IMR-90 (cell line): ENCODE measurements at regions not wholly inside any gene's neighbourhood (a gene's known extent, or its start where the extent isn't known, plus 50 kb on each side); places are given as distances from the start of the nearest gene placed in this dataset.

ENCODE experiments used
- ATAC-seq: fragments of 200-7000 bp; cut with Tn5 transposase; 2 replicates; pipeline ENCODE4 v1.9.1; 2020; ENCODE audit warnings: low read depth, mild to moderate bottlenecking, moderate library complexity
- BruUV-seq: library from RNA; stranded (reverse); fragments of 400-500 nt; replicated peaks from 2 replicates; lab custom pipeline; 2021; lab: Mats Ljungman, UMichigan
- CTCF ChIA-PET: fragments of 300-600 bp; formaldehyde crosslinking; extraction: SDS; loops from one replicate; lab custom pipeline; 2021; ENCODE audit warnings: antibody characterized with exemption; lab: Yijun Ruan, JAX
- POLR2A ChIA-PET: fragments of 300-600 bp; sonication (Branson Sonifier 250); formaldehyde crosslinking; loops from one replicate; lab custom pipeline; 2022; ENCODE audit warnings: antibody characterized with exemption; ENCODE audit not compliant: unreplicated experiment; lab: Charles Lee
- DNase-seq: peaks from one replicate; pipeline ENCODE4 v3.0.0; 2013
- H2AFZ ChIP-seq: replicated peaks from 2 replicates; pipeline ENCODE3; 2013; ENCODE audit warnings: low read length, mild to moderate bottlenecking; ENCODE audit not compliant: poor library complexity
- H2AK5ac ChIP-seq: 2 replicates; pipeline ENCODE4 v1.6.1; 2013; ENCODE audit warnings: low read depth, low read length, inconsistent platforms
- H2AK9ac ChIP-seq: replicated peaks from 2 replicates; pipeline ENCODE3; 2013; ENCODE audit warnings: mild to moderate bottlenecking, low read depth, low read length, moderate library complexity; ENCODE audit not compliant: poor library complexity
- H2BK120ac ChIP-seq: 2 replicates; pipeline ENCODE4 v1.6.1; 2013; ENCODE audit warnings: low read depth, low read length, inconsistent platforms
- H2BK15ac ChIP-seq: 3 replicates; pipeline ENCODE4 v1.6.1; 2013; ENCODE audit warnings: low read depth, low read length, inconsistent platforms
- H2BK20ac ChIP-seq: 2 replicates; pipeline ENCODE4 v1.6.1; 2013; ENCODE audit warnings: low read depth, mild to moderate bottlenecking, inconsistent platforms, low read length, moderate library complexity
- H2BK5ac ChIP-seq: 2 replicates; pipeline ENCODE4 v1.6.1; 2013; ENCODE audit warnings: mild to moderate bottlenecking, low read depth, low read length, inconsistent platforms; ENCODE audit not compliant: poor library complexity, severe bottlenecking
- H3K14ac ChIP-seq: replicated peaks from 2 replicates; pipeline ENCODE4 v1.6.1; 2013; ENCODE audit warnings: low read depth, low read length, inconsistent platforms
- H3K18ac ChIP-seq: 2 replicates; pipeline ENCODE4 v1.6.1; 2013; ENCODE audit warnings: low read depth, low read length, control low read depth
- H3K23ac ChIP-seq: 2 replicates; pipeline ENCODE4 v1.6.1; 2013; ENCODE audit warnings: low read depth, low read length, inconsistent platforms
- H3K27ac ChIP-seq: 2 replicates; pipeline ENCODE4 v1.5.1; 2013; ENCODE audit warnings: mild to moderate bottlenecking, control low read depth, low read length; ENCODE audit not compliant: insufficient read depth
- H3K27me3 ChIP-seq: 2 replicates; pipeline ENCODE4 v1.6.1; 2013; ENCODE audit warnings: low read length; ENCODE audit not compliant: control insufficient read depth, insufficient read depth
- H3K36me3 ChIP-seq: 2 replicates; pipeline ENCODE4 v1.6.1; 2013; ENCODE audit warnings: low read length, mixed read lengths; ENCODE audit not compliant: control insufficient read depth, insufficient read depth
- H3K4ac ChIP-seq: 2 replicates; pipeline ENCODE4 v1.6.1; 2013; ENCODE audit warnings: low read depth, low read length, inconsistent platforms
- H3K4me1 ChIP-seq: 2 replicates; pipeline ENCODE4 v1.6.1; 2013; ENCODE audit warnings: low read length, mixed read lengths; ENCODE audit not compliant: control insufficient read depth, insufficient read depth
- H3K4me2 ChIP-seq: 2 replicates; pipeline ENCODE4 v1.6.1; 2013; ENCODE audit warnings: low read depth, mild to moderate bottlenecking, control low read depth, low read length, moderate library complexity
- H3K4me3 ChIP-seq: 2 replicates; pipeline ENCODE4 v1.5.1; 2013; ENCODE audit warnings: low read depth, mild to moderate bottlenecking, control low read depth, low read length, moderate library complexity; ENCODE audit not compliant: insufficient read depth
- H3K56ac ChIP-seq: 2 replicates; pipeline ENCODE4 v1.6.1; 2013; ENCODE audit warnings: low read length, inconsistent platforms; ENCODE audit not compliant: insufficient read depth; ENCODE audit errors: extremely low read depth
- H3K79me1 ChIP-seq, 2 experiments: 2 replicates each; pipeline ENCODE4 v1.6.1; 2013; ENCODE audit warnings: low read length in 2 of 2, inconsistent platforms in 1 of 2, low read depth in 1 of 2
- H3K9ac ChIP-seq: 2 replicates; pipeline ENCODE4 v1.6.1; 2013; ENCODE audit warnings: low read depth, low read length, control low read depth
- H3K9me1 ChIP-seq: 2 replicates; pipeline ENCODE4 v1.6.1; 2013; ENCODE audit warnings: low read length, inconsistent platforms; ENCODE audit not compliant: insufficient read depth
- H3K9me3 ChIP-seq: 2 replicates; pipeline ENCODE4 v1.6.1; 2013; ENCODE audit warnings: low read length; ENCODE audit not compliant: control insufficient read depth, insufficient read depth
- H4K20me1 ChIP-seq: 2 replicates; pipeline ENCODE4 v1.6.1; 2013; ENCODE audit warnings: low read length, inconsistent platforms; ENCODE audit not compliant: insufficient read depth
- H4K5ac ChIP-seq: 2 replicates; pipeline ENCODE4 v1.6.1; 2013; ENCODE audit warnings: mild to moderate bottlenecking, low read depth, low read length, control low read depth
- H4K8ac ChIP-seq, 2 experiments: 2 replicates each; pipeline ENCODE4 v1.6.1; 2013; ENCODE audit warnings: low read depth in 2 of 2, low read length in 2 of 2, control low read depth in 1 of 2, inconsistent platforms in 1 of 2
- H4K91ac ChIP-seq: 2 replicates; pipeline ENCODE4 v1.6.1; 2013; ENCODE audit warnings: low read depth, low read length, inconsistent platforms; ENCODE audit not compliant: insufficient read depth
- BHLHE40 ChIP-seq: fragments of 150-350 bp; IDR thresholded peaks from 2 replicates; pipeline ENCODE4 v1.6.1; 2016; ENCODE audit warnings: mild to moderate bottlenecking, low read depth, low read length
- CEBPB ChIP-seq: IDR thresholded peaks from 2 replicates; pipeline ENCODE4 v1.6.1; 2012; ENCODE audit warnings: low read depth, low read length, improper control_type of control experiment
- CHD1 ChIP-seq: IDR thresholded peaks from 2 replicates; pipeline ENCODE4 v1.6.1; 2012; ENCODE audit warnings: low read depth, low read length, improper control_type of control experiment
- CTCF ChIP-seq: conservative IDR thresholded peaks from 2 replicates; pipeline ENCODE4 v1.5.1; 2012; ENCODE audit warnings: mild to moderate bottlenecking, low read depth, low read length, improper control_type of control experiment
- ELK1 ChIP-seq: fragments of 150-350 bp; IDR thresholded peaks from 2 replicates; pipeline ENCODE4 v1.6.1; 2016; ENCODE audit warnings: low read depth, mild to moderate bottlenecking, low read length, moderate library complexity, borderline replicate concordance
- FOS ChIP-seq: fragments of 150-350 bp; IDR thresholded peaks from 2 replicates; pipeline ENCODE4 v1.6.1; 2016; ENCODE audit warnings: low read depth, low read length
- MAFK ChIP-seq: IDR thresholded peaks from 2 replicates; pipeline ENCODE4 v1.6.1; 2012; ENCODE audit warnings: low read depth, low read length, improper control_type of control experiment
- MAZ ChIP-seq: IDR thresholded peaks from 2 replicates; pipeline ENCODE4 v1.6.1; 2012; ENCODE audit warnings: low read depth, mild to moderate bottlenecking, low read length, improper control_type of control experiment, moderate library complexity, borderline replicate concordance
- MXI1 ChIP-seq: IDR thresholded peaks from 2 replicates; pipeline ENCODE4 v1.6.1; 2012; ENCODE audit warnings: low read depth, mild to moderate bottlenecking, low read length, moderate library complexity, borderline replicate concordance
- NFE2L2 ChIP-seq: fragments of 150-350 bp; IDR thresholded peaks from 2 replicates; pipeline ENCODE4 v1.6.1; 2016; ENCODE audit warnings: low read depth, mild to moderate bottlenecking, low read length
- POLR2A ChIP-seq: IDR thresholded peaks from 2 replicates; pipeline ENCODE4 v1.6.1; 2012; ENCODE audit warnings: mild to moderate bottlenecking, low read depth, low read length
- RAD21 ChIP-seq: IDR thresholded peaks from 2 replicates; pipeline ENCODE4 v1.6.1; 2012; ENCODE audit warnings: low read length, improper control_type of control experiment
- RCOR1 ChIP-seq: IDR thresholded peaks from 2 replicates; pipeline ENCODE4 v1.6.1; 2012; ENCODE audit warnings: mild to moderate bottlenecking, low read length, improper control_type of control experiment; ENCODE audit not compliant: insufficient replicate concordance
- RFX5 ChIP-seq: IDR thresholded peaks from 2 replicates; pipeline ENCODE4 v1.8.0; 2012; ENCODE audit warnings: low read depth, mild to moderate bottlenecking, low read length, moderate library complexity
- SMC3 ChIP-seq: fragments of 150-350 bp; IDR thresholded peaks from 2 replicates; pipeline ENCODE4 v1.6.1; 2016; ENCODE audit warnings: low read depth, mild to moderate bottlenecking, antibody characterized with exemption, low read length, moderate library complexity
- USF2 ChIP-seq: fragments of 150-350 bp; IDR thresholded peaks from 2 replicates; pipeline ENCODE4 v1.6.1; 2017; ENCODE audit warnings: mild to moderate bottlenecking, antibody characterized with exemption, low read length, low read depth
- WGBS, 2 experiments: methylation state at CpG; one replicate each; pipeline versions ENCODE4 v1.1.5 to v1.1.7; 2013; ENCODE audit warnings: missing lambda C conversion rate in 2 of 2; ENCODE audit not compliant: insufficient read length in 1 of 2; ENCODE audit errors: extremely low coverage in 2 of 2; 5-methylcytosine and 5-hydroxymethylcytosine counted together
- dilution Hi-C: fragments of 300-500 bp; cut with HindIII; formaldehyde crosslinking; loops from one replicate; pipeline ENCODE4 v1.14.3; 2018; ENCODE audit warnings: low sequenced_read_pairs; ENCODE audit not compliant: unreplicated experiment
- in situ Hi-C: fragments of 300-500 bp; cut with MboI; formaldehyde crosslinking; loops from 3 replicates; pipeline ENCODE4 v1.14.3; 2019; ENCODE audit warnings: low sequenced_read_pairs, inconsistent platforms, mixed read lengths
- intact Hi-C: fragments of 100-400 bp; cut with micrococcal nuclease; formaldehyde crosslinking; loops from 2 replicates; pipeline ENCODE4 v1.10.0; 2022

GRCh38 chr3:27910456-27910855 lies 188.3 kb upstream of the EOMES start:
- Histone ChIP-seq H2BK5ac (no peak overlapping the region), H3K4me3 (no peak overlapping the region), H3K27ac (no peak overlapping the region), H2BK120ac (no peak overlapping the region), H2AK9ac (no peak overlapping the region), H3K56ac (no peak overlapping the region), H4K20me1 (no peaks in the 10 kb centered on the region), H3K9ac (no peak overlapping the region), H3K36me3 (no peaks in the 10 kb centered on the region), H3K4me2 (peak overlapping the region; percentile 28; the same call in 1 of the 2 replicates), H3K23ac (no peak overlapping the region), H3K79me1 (no peaks in the 10 kb centered on the region), H2BK20ac (no peak overlapping the region), H4K5ac (no peak overlapping the region), H4K8ac (no peak overlapping the region), H2BK15ac (no peak overlapping the region), H3K14ac (no peak overlapping the region), H3K4me1 (no peaks in the 10 kb centered on the region), H3K9me3 (no peaks in the 10 kb centered on the region), H3K4ac (no peak overlapping the region), H2AK5ac (no peak overlapping the region), H3K27me3 (no peaks in the 10 kb centered on the region), H3K9me1 (no peaks in the 10 kb centered on the region), H4K91ac (no peak overlapping the region), H2AFZ (no peak overlapping the region), H3K18ac (no peak overlapping the region)
- in situ Hi-C loops (no loop called here), dilution Hi-C loops (no loop called here), intact Hi-C loops (no loop called here)
- no peak for TF ChIP-seq CTCF
- TF ChIP-seq MXI1 = no peak
- TF ChIP-seq NFE2L2 = no peak
- TF ChIP-seq RAD21 = no peak
- no peak for TF ChIP-seq POLR2A
- no peak for TF ChIP-seq MAZ
- TF ChIP-seq SMC3 = no peak
- TF ChIP-seq RCOR1 = no peak
- TF ChIP-seq USF2 = no peak
- no peak for TF ChIP-seq CHD1
- no peak for TF ChIP-seq ELK1
- no peak for TF ChIP-seq RFX5
- no peak for TF ChIP-seq BHLHE40
- TF ChIP-seq MAFK = no peak
- no peak for TF ChIP-seq FOS
- TF ChIP-seq CEBPB = no peak
- POLR2A ChIA-PET = no interaction called here
- CTCF ChIA-PET = no interaction called here
- WGBS, 2 experiments = no CpG with 5 or more reads among the region's 4 CpGs
- no peak for DNase-seq
- no TSS peak for BruUV-seq
- no peak for ATAC-seq
